ENCODE measurements at regions not wholly inside any gene's neighbourhood (a gene's known extent, or its start where the extent isn't known, plus 50 kb on each side); places are given as distances from the start of the nearest gene placed in this dataset.

DNA sequence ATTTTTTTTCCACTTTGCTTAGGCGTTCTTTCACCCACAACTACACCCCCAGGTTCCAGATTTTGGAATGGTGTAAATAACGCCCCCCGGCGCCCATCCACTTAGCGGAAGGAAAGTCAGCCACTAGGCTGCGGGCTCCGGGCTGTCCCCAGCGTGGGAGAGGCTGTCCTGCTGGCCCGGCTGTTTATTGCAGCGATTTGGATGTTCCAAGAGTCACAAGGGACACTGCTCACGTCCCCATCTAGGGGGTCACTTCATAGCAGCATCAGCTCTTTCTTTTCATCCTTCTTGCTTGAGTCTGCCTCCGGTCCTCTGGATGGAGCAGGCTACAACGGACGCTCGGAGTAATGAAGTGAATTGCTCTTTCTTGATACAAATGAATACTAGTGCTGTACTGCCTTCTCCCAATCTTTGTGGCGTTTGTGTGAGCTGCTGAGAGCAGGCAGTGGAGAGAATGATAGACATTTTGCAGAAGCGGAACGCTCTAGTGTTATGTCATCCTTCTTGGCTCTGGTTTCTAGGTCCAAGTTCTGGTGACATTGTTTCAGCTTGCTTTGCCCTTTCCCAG, 50.7 kb upstream of the PAIP2B start:
- TF ChIP-seq POLR2A (IDR thresholded peaks at IDR 0.05; ENCODE audit: low read depth, low read length) (no peak), POLR2AphosphoS5 (IDR thresholded peaks at IDR 0.05; ENCODE audit: low read depth, low read length) (no peak)

Measured in GM12891 (cell line).